Sigmoid colon (tissue), 6 donors: ENCODE measurements at regions not wholly inside any gene's neighbourhood (a gene's known extent, or its start where the extent isn't known, plus 50 kb on each side); places are given as distances from the start of the nearest gene placed in this dataset.
"Not testable (repeated sequence)": the region's sequence is repeated elsewhere in the genome, so short reads cannot be mapped to it uniquely, and the experiment has no call there.

ENCODE experiments used
- DNase-seq: peaks from one replicate; pipeline ENCODE4 v3.0.0-alpha.2; 2019
- H3K27ac ChIP-seq, 4 donors: fragments of 200-600 bp; sonication (generic); one replicate each; pipeline ENCODE4 v1.5.1; 2016 to 2019; ENCODE audit warnings: mild to moderate bottlenecking in 1 of 4
- H3K27me3 ChIP-seq, 3 donors: fragments of 200-600 bp; sonication (generic); one replicate each; pipeline ENCODE4 v1.5.1; 2019; ENCODE audit warnings: mild to moderate bottlenecking in 1 of 3
- H3K36me3 ChIP-seq, 4 donors: fragments of 200-600 bp; sonication (generic); one replicate each; pipeline ENCODE4 v1.5.1; 2016 to 2019
- H3K4me1 ChIP-seq, 4 donors: fragments of 200-600 bp; sonication (generic); one replicate each; pipeline ENCODE4 v1.5.1; 2017 to 2019
- H3K4me3 ChIP-seq, 4 donors: fragments of 200-600 bp; sonication (generic); one replicate each; pipeline ENCODE4 v1.5.1; 2017 to 2019; ENCODE audit warnings: mild to moderate bottlenecking in 2 of 4, moderate library complexity in 1 of 4
- H3K9me3 ChIP-seq, 4 donors: fragments of 200-600 bp in 3 of 4; sonication (generic) in 3 of 4; one replicate each; pipeline versions ENCODE4 v1.5.1 to v1.6.1; 2013 to 2019
- CTCF ChIP-seq, 4 experiments: fragments of 450-650 bp in 3 of 4; fragments of 200-600 bp in 1 of 4; IDR thresholded peaks; one replicate each; pipeline ENCODE4 v1.5.1; 2016 to 2019; ENCODE audit warnings: antibody characterized with exemption in 4 of 4, mild to moderate bottlenecking in 3 of 4, moderate library complexity in 2 of 4
- EP300 ChIP-seq, 4 donors: sonication (generic); formaldehyde crosslinking; IDR thresholded peaks; one replicate each; pipeline ENCODE4 v1.6.1; 2017; ENCODE audit warnings: antibody characterized with exemption in 4 of 4
- POLR2A ChIP-seq, 2 donors: fragments of 450-650 bp; IDR thresholded peaks; one replicate each; pipeline ENCODE4 v1.6.1; 2016; ENCODE audit warnings: antibody characterized with exemption in 2 of 2, mild to moderate bottlenecking in 2 of 2, moderate library complexity in 2 of 2
- POLR2AphosphoS5 ChIP-seq, 4 donors: sonication (generic); formaldehyde crosslinking; IDR thresholded peaks; one replicate each; pipeline ENCODE4 v1.6.1; 2017; ENCODE audit warnings: antibody characterized with exemption in 4 of 4
- WGBS, 2 donors: extraction: QIAGEN DNeasy Blood & Tissue Kit; methylation state at CpG; one replicate each; pipeline ENCODE4 v1.1.7; 2013; 5-methylcytosine and 5-hydroxymethylcytosine counted together
- intact Hi-C: fragments of 100-400 bp; cut with DNase I; formaldehyde crosslinking; loops from one replicate; pipeline ENCODE4 v1.15.1; 2023
- donor health status: healthy with polysubstance abuse.
- donor health status: healthy.

- H3K36me3 ChIP-seq: no peaks in the 10 kb centered on the region
- intact Hi-C loops: no loop called here
Measured at GRCh38 chr21:9008636-9009035, 1512.7 kb upstream of the TPTE start.

DNA sequence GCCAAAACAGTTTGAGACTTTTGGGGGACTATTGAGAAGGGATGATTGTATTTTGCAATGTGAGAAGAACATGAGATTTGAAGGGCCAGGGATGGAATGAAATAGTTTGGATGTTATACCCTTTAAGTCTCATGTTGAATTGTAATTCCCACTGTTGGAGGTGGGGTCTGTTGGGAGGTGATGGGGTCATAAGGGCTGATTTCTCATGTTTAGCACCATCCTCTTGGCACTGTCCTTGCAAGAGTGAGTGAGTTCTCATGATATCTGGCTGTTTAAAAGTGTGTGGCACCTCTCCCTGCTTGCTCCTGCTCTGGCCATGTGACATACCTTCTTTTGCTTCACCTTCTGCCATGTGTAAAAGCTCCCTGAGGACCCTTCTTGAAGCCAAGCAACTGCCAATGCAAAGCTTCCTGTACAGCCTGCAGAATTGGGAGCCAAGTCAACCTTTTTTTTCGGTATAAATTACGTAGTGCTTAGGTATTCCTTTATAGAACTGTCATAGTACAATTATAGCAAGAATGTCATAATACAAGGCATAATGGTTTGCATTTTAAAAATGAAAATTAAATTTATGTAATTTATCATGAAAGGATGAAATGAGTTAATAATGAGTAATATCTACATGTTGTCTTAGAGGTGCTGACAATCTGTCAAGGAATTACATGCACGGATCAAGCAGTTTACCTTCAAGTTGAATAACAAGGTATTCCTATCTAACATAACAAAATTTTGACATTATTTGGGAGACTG, 1511.9 kb upstream of the TPTE start:
- 50 to 68% methylated on average over 3 of the region's 3 CpGs for WGBS, 2 donors
- H3K4me3 ChIP-seq, intact Hi-C loops: not testable (repeated sequence)

More at GRCh38 chr21:9008636-9009035, 1512.7 kb upstream of the TPTE start:
- peak; percentile 67 for DNase-seq
- TF ChIP-seq POLR2A (IDR thresholded peaks at IDR 0.05): no peak
- no peak for TF ChIP-seq CTCF (IDR thresholded peaks at IDR 0.05)
- no peak for TF ChIP-seq POLR2AphosphoS5 (IDR thresholded peaks at IDR 0.05)
- no peak for TF ChIP-seq EP300 (IDR thresholded peaks at IDR 0.05)
- H3K27me3 ChIP-seq: peaks cover 0 to 44% (median 4%) of the 10 kb centered on the region in 3 donors
- H3K9me3 ChIP-seq: peaks cover 0 to 9% (median 0%) of the 10 kb centered on the region in 4 donors
- H3K27ac ChIP-seq: no peak overlapping the region
- no peak overlapping the region for H3K4me3 ChIP-seq
- H3K4me1 ChIP-seq: no peaks in the 10 kb centered on the region

GRCh38 chr21:9010121-9010795, 1511.1 kb upstream of the TPTE start:
- H3K4me1 ChIP-seq, H3K4me3 ChIP-seq, DNase-seq, intact Hi-C loops, H3K36me3 ChIP-seq, H3K27ac ChIP-seq: not testable (repeated sequence)
- H3K27me3 ChIP-seq: peaks cover 0 to 50% (median under 1%) of the 10 kb centered on the region in 3 donors
- peaks cover 0 to 11% (median 0%) of the 10 kb centered on the region in 4 donors for H3K9me3 ChIP-seq
- 17 to 21% methylated on average over 4 of the region's 4 CpGs for WGBS, 2 donors

More for the DNA sequence above, 1511.9 kb upstream of the TPTE start:
- peaks cover 0 to 52% (median 4%) of the 10 kb centered on the region in 3 donors for H3K27me3 ChIP-seq
- H3K9me3 ChIP-seq: peaks cover 0 to 11% (median 0%) of the 10 kb centered on the region in 4 donors
- H3K4me1 ChIP-seq, H3K36me3 ChIP-seq, DNase-seq, H3K27ac ChIP-seq: not testable (repeated sequence)

DNA sequence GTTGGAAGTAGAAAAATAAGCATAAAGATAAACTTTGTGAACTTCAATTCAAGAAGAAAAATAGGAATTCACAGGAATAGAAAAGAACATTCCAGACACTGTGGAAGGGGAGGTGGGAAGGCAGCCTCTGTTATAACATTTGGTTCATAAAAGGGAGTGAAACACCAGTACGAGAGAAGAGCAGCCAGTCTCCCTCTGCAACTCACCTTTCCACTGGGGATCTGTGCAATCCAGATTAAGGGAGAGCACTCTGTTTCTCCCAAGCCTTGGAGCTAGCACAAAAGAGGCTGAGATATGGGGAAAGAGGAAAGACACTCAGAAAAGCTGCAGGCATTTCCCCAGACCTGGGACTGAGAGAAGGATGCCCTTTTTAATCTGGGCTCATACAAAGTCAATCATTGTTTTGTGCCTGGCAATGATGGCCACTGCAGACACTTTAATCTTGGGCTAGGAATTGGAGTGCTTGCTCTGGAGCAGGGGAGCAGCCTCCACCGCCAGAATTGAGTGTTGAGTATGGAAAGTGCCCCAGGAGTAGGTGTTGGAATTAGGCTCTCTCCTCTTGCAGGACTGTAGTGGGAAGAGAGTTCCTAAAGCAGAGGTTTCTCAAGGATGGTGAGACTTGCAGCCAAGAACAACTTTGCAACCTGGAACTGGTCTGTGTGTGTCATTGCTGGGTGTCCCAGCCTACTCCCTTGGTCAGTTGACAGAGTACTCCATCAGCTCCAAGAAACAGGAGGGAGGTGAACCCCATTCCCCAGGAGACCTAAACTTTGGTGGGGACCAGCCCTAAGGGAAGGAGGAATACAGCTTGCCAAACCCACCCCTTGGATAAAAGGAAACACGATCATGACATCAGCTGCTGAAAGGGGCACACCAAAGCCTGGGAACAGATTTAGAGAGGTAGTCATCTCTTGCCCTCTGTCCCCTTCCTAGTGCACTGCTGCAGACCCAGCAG, 1510.2 kb upstream of the TPTE start:
- H3K4me3 ChIP-seq, intact Hi-C loops, H3K36me3 ChIP-seq, H3K4me1 ChIP-seq, H3K27ac ChIP-seq: not testable (repeated sequence)
- WGBS, 2 donors: 60 to 68% methylated on average over 3 of the region's 3 CpGs
- DNase-seq: peak; percentile 64
- Histone ChIP-seq H3K27me3 (peaks cover 0 to 50% (median 4%) of the 10 kb centered on the region in 3 donors), H3K9me3 (peaks cover 0 to 11% (median 0%) of the 10 kb centered on the region in 4 donors)

GRCh38 chr21:9011916-9012315, 1509.5 kb upstream of the TPTE start:
- H3K4me1 ChIP-seq, H3K36me3 ChIP-seq, H3K27ac ChIP-seq, intact Hi-C loops, DNase-seq, H3K4me3 ChIP-seq: not testable (repeated sequence)
- peaks cover 0 to 50% (median 4%) of the 10 kb centered on the region in 3 donors for H3K27me3 ChIP-seq
- 42 to 45% methylated on average over 4 of the region's 4 CpGs for WGBS, 2 donors
- peaks cover 0 to 11% (median 0%) of the 10 kb centered on the region in 4 donors for H3K9me3 ChIP-seq

DNA sequence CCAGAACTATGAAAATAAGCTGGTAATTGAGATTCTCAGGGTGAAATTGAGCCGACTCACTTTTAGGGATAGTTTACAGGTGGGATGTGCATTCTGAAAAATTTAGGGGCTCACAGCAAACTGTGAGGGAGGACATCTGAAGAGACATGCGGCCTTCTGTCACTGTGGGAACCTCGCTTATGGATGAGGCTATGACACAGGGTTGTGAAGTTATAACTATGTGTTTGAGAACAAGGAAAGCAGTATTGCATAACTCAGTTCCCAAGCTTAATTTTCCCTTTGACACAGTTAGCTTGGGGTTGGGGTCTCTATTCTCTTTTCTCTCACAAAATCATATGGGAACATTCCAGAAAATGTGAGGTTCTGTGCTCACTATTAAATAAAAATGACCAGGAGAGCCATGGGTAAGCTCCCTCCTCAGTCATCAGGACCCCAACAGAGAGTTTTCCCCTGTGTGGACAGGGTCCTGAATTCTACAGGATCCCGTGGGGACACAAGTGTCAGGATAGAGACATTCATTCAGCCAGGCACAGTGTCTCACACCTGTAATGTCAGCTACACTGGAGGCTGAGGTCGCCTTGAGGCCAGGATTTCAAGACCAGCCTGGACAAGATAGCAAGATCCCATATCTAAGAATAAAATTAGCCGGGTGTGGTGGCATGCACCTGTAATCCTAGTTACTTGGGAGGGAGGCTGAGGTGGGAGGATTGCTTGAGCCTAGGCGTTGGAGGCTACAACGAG, 1507.7 kb upstream of the TPTE start:
- H3K36me3 ChIP-seq, H3K4me1 ChIP-seq, H3K4me3 ChIP-seq, intact Hi-C loops, H3K27ac ChIP-seq: not testable (repeated sequence)
- peak; percentile 65 for DNase-seq
- peaks cover 0 to 11% (median 0%) of the 10 kb centered on the region in 4 donors for H3K9me3 ChIP-seq
- H3K27me3 ChIP-seq: peaks cover 0 to 49% (median 4%) of the 10 kb centered on the region in 3 donors
- 66 to 67% methylated on average over 8 of the region's 8 CpGs for WGBS, 2 donors

DNA sequence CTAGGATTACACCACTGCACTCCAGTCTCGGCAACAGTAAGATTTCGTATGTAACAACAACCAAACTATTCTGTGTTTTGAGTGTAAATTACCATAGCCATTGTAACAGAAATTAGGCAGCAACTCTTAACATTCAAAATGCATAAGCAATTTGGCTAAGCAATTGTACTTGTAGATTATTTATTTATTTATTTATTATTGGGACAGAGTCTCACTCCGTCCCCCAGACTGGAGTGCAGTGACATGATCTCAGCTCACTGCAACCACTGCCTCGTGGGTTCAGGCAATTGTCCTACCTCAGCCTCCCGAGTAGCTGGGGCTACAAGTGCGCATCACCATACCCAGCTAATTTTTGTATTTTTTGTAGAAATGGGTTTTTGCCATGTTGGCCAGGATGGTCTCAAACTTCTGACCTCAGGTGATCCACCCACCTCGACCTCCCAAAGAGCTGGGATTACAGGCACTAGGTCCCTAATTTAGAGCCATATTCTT, 1507.1 kb upstream of the TPTE start:
- DNase-seq, H3K4me3 ChIP-seq, intact Hi-C loops, H3K36me3 ChIP-seq, H3K27ac ChIP-seq, H3K4me1 ChIP-seq: not testable (repeated sequence)
- WGBS, 2 donors: 72 to 74% methylated on average over 7 of the region's 7 CpGs
- Histone ChIP-seq H3K27me3 (peaks cover 0 to 48% (median 4%) of the 10 kb centered on the region in 3 donors), H3K9me3 (peaks cover 0 to 11% (median 0%) of the 10 kb centered on the region in 4 donors)

DNA sequence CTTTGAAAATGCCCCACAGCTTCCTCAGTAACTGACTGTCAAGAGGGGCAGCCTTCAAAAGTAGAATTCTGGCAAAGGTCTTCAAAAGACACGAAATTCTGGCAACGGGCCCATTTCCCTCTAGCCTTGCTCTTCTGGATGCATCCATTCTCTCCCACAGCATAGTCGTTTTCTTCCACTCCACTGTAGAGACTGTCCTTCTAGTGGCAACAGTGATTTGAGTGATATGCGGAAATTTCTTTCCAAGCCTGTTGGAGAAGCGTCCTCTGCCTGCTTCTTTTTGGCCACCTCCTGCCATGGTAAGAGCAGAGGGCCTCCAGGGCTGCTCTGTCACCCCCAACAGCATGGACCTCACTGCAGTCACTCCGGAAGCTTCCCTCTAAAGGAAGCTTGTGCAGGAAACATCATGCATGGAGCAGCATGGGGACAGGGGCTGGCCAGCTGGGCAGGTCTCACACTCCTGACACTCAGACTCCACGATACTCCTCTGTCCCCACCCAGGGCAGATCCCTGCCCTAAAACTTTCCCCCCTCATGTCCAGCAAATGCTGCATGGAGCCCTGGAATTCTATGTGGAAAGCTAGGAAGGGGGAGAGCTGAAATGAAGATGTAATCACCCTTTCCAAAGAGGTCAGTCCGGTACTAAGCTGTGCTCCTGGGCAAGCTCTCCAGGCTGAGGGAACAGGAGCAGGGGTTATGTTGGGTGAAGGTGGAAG, 1505.7 kb upstream of the TPTE start:
- H3K27ac ChIP-seq, H3K36me3 ChIP-seq, H3K4me3 ChIP-seq, H3K4me1 ChIP-seq, intact Hi-C loops: not testable (repeated sequence)
- peaks cover 0 to 11% (median 0%) of the 10 kb centered on the region in 4 donors for H3K9me3 ChIP-seq
- 61 to 69% methylated on average over 7 of the region's 8 CpGs for WGBS, 2 donors
- DNase-seq: peak; percentile 62
- peaks cover 0 to 43% (median 4%) of the 10 kb centered on the region in 3 donors for H3K27me3 ChIP-seq

DNA sequence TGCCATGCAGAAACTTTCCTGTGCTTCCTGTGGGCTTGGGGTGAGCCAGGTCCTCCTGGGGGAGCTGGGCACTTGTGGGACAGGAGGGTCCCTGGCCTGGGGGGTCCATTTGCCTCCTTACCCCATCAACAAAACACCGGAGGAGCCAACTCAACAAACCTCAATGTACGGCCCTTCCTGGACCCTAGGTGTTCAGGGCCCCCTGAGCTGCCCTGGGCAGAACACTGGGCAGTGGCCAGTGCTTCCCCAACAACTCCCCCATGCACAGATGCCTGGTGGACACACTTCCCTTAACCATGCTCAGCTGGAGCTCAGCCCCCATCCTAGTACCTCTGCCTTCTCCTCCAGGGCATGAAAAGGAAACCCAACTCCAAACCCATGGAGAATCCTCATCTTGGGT, 1504.2 kb upstream of the TPTE start:
- H3K4me1 ChIP-seq, H3K4me3 ChIP-seq, intact Hi-C loops, H3K27ac ChIP-seq, H3K36me3 ChIP-seq: not testable (repeated sequence)
- Histone ChIP-seq H3K27me3 (peaks cover 0 to 30% (median 4%) of the 10 kb centered on the region in 3 donors), H3K9me3 (peaks cover 0 to 11% (median 0%) of the 10 kb centered on the region in 4 donors)
- WGBS, 2 donors: 49 to 64% methylated on average over 2 of the region's 2 CpGs
- DNase-seq: peak; percentile 63
